22Rv1 (cell line): ENCODE measurements at regions not wholly inside any gene's neighbourhood (a gene's known extent, or its start where the extent isn't known, plus 50 kb on each side); places are given as distances from the start of the nearest gene placed in this dataset.

Experiments
- ZFX ChIP-seq: fragments of 450-650 bp; IDR thresholded peaks from 2 replicates; pipeline ENCODE4 v1.6.1; 2017; ENCODE audit warnings: antibody characterized with exemption, borderline replicate concordance
- TF ChIP-seq, protein P1 (sequence below): fragments of 450-650 bp; IDR thresholded peaks from 2 replicates; pipeline ENCODE4 v1.5.1; 2017; ENCODE audit warnings: mild to moderate bottlenecking

DNA sequence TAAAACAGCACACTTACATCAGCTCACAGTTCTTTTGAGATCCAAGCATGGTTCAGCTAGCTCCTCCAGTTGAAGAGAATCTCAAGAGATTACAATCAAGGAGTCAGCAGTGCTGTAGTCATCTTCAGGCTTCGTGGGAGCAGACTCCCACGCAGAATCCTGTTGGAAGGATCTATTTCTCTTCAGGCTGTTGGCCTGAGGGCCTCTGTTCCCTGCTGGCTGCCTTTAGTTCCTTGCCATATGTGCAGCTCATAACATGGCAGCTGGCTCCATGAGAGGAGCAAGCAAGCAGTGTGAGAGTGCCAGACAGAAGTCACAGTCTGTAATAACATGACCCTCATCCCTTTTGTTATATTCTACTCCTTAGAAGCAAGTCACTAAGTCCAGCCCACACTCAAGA, 168.6 kb downstream of the COX18 start:
- no peak for TF ChIP-seq ZFX
- TF ChIP-seq, protein P1, sequence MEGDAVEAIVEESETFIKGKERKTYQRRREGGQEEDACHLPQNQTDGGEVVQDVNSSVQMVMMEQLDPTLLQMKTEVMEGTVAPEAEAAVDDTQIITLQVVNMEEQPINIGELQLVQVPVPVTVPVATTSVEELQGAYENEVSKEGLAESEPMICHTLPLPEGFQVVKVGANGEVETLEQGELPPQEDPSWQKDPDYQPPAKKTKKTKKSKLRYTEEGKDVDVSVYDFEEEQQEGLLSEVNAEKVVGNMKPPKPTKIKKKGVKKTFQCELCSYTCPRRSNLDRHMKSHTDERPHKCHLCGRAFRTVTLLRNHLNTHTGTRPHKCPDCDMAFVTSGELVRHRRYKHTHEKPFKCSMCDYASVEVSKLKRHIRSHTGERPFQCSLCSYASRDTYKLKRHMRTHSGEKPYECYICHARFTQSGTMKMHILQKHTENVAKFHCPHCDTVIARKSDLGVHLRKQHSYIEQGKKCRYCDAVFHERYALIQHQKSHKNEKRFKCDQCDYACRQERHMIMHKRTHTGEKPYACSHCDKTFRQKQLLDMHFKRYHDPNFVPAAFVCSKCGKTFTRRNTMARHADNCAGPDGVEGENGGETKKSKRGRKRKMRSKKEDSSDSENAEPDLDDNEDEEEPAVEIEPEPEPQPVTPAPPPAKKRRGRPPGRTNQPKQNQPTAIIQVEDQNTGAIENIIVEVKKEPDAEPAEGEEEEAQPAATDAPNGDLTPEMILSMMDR: no peak
